PC-9 (cell line): ENCODE measurements at regions not wholly inside any gene's neighbourhood (a gene's known extent, or its start where the extent isn't known, plus 50 kb on each side); places are given as distances from the start of the nearest gene placed in this dataset.

Experiments used
- BruUV-seq: library from RNA; stranded (reverse); fragments of 400-500 nt; replicated peaks from 2 replicates; lab custom pipeline; 2021; lab: Mats Ljungman, UMichigan
- CTCF ChIA-PET: fragments of 300-600 bp; sonication (Branson Sonifier 250); formaldehyde crosslinking; loops from one replicate; lab custom pipeline; 2022; ENCODE audit warnings: antibody characterized with exemption; lab: Charles Lee
- POLR2A ChIA-PET: fragments of 300-600 bp; sonication (Branson Sonifier 250); formaldehyde crosslinking; loops from one replicate; lab custom pipeline; 2022; ENCODE audit warnings: antibody characterized with exemption; ENCODE audit not compliant: unreplicated experiment; lab: Charles Lee
- DNase-seq, 2 experiments: peaks; one replicate each; pipeline versions ENCODE4 v3.0.0 to v3.0.0-alpha.2; 2015 to 2022; ENCODE audit warnings: mixed read lengths in 1 of 2
- H2AFZ ChIP-seq: fragments of 200-600 bp; sonication (generic); 2 replicates; pipeline ENCODE4 v1.8.1; 2017; ENCODE audit warnings: antibody characterized with exemption
- H3F3A ChIP-seq: fragments of 200-600 bp; sonication (generic); 2 replicates; pipeline ENCODE4 v1.8.1; 2017; ENCODE audit warnings: antibody characterized with exemption, mild to moderate bottlenecking, low read depth; ENCODE audit not compliant: insufficient read depth
- H3K27ac ChIP-seq: fragments of 200-600 bp; sonication (generic); 2 replicates; pipeline ENCODE4 v1.6.1; 2016; ENCODE audit warnings: mixed run types
- H3K27me3 ChIP-seq: fragments of 200-600 bp; sonication (generic); 2 replicates; pipeline ENCODE4 v1.6.1; 2016; ENCODE audit warnings: low read depth, mixed run types; ENCODE audit not compliant: insufficient read depth
- H3K36me3 ChIP-seq: fragments of 200-600 bp; sonication (generic); 2 replicates; pipeline ENCODE4 v1.6.1; 2016; ENCODE audit warnings: low read depth, mixed run types
- H3K4me1 ChIP-seq: fragments of 200-600 bp; sonication (generic); replicated peaks from 2 replicates; pipeline ENCODE4 v1.6.1; 2016; ENCODE audit warnings: mixed run types; ENCODE audit not compliant: insufficient read depth
- H3K4me2 ChIP-seq: fragments of 200-600 bp; sonication (generic); 2 replicates; pipeline ENCODE4 v1.6.1; 2017; ENCODE audit warnings: mixed run types
- H3K4me3 ChIP-seq: fragments of 200-600 bp; sonication (generic); 2 replicates; pipeline ENCODE4 v1.6.1; 2016; ENCODE audit warnings: mixed run types
- H3K79me2 ChIP-seq: fragments of 200-600 bp; sonication (generic); 2 replicates; pipeline ENCODE4 v1.6.1; 2017; ENCODE audit warnings: low read depth, mixed run types
- H3K9me2 ChIP-seq: fragments of 200-600 bp; sonication (generic); 2 replicates; pipeline ENCODE4 v1.8.1; 2017; ENCODE audit warnings: mild to moderate bottlenecking; ENCODE audit not compliant: insufficient read depth
- H3K9me3 ChIP-seq: fragments of 200-600 bp; sonication (generic); 2 replicates; pipeline ENCODE4 v1.8.1; 2016; ENCODE audit warnings: low read depth; ENCODE audit not compliant: insufficient read depth
- H4K20me1 ChIP-seq: fragments of 200-600 bp; sonication (generic); 2 replicates; pipeline ENCODE4 v1.8.1; 2017; ENCODE audit not compliant: insufficient read depth
- EZH2 ChIP-seq: fragments of 200-600 bp; sonication (generic); IDR thresholded peaks from 2 replicates; pipeline ENCODE4 v1.8.0; 2017; ENCODE audit warnings: antibody characterized with exemption, low read depth
- intact Hi-C: fragments of 100-400 bp; cut with micrococcal nuclease; formaldehyde crosslinking; loops from one replicate; pipeline ENCODE4 v1.10.0; 2022; ENCODE audit not compliant: unreplicated experiment
- TF ChIP-seq, protein P1 (sequence below): fragments of 200-600 bp; sonication (generic); conservative IDR thresholded peaks from 2 replicates; pipeline ENCODE4 v1.6.1; 2017; ENCODE audit warnings: mixed run types, antibody characterized with exemption, mild to moderate bottlenecking, moderate library complexity

DNA sequence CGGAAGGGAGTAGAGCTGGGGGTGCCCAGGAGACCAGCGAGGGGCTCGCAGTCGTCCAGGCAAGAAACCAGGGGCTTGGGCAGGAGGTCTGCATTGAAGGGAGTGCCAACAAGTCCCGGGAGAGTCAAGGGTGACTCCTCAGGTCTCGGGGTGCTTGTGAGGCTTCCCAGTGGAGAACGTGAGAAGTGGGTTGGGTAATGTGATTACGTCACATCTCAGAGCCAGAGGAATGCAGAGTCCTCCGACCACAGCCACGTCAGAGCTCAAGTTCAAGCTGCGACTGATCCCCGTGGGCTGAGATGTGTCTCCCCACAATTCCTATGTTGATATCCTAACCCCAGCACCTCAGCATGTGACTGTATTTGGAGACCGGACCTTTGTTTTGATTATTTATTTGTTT lies 89.7 kb upstream of the SHANK2 start:
- DNase-seq, result no peak
- no peak overlapping the region for H3K4me3 ChIP-seq
- no peak overlapping the region for H3K4me2 ChIP-seq
- H3K4me1 ChIP-seq, result no peaks in the 10 kb centered on the region
- TF ChIP-seq EZH2, result no peak
- TF ChIP-seq, protein P1, sequence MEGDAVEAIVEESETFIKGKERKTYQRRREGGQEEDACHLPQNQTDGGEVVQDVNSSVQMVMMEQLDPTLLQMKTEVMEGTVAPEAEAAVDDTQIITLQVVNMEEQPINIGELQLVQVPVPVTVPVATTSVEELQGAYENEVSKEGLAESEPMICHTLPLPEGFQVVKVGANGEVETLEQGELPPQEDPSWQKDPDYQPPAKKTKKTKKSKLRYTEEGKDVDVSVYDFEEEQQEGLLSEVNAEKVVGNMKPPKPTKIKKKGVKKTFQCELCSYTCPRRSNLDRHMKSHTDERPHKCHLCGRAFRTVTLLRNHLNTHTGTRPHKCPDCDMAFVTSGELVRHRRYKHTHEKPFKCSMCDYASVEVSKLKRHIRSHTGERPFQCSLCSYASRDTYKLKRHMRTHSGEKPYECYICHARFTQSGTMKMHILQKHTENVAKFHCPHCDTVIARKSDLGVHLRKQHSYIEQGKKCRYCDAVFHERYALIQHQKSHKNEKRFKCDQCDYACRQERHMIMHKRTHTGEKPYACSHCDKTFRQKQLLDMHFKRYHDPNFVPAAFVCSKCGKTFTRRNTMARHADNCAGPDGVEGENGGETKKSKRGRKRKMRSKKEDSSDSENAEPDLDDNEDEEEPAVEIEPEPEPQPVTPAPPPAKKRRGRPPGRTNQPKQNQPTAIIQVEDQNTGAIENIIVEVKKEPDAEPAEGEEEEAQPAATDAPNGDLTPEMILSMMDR, result no peak
- H3F3A ChIP-seq, result peaks cover 3% of the 10 kb centered on the region; the same call in 1 of the 2 replicates
- peaks cover 36% of the 10 kb centered on the region for H3K27me3 ChIP-seq
- ChIA-PET CTCF (no interaction called here), POLR2A (no interaction called here)
- no peak overlapping the region for H3K27ac ChIP-seq
- H4K20me1 ChIP-seq, result no peaks in the 10 kb centered on the region
- no peak overlapping the region for H2AFZ ChIP-seq
- no peaks in the 10 kb centered on the region for H3K9me3 ChIP-seq
- no TSS peak for BruUV-seq
- no peaks in the 10 kb centered on the region for H3K9me2 ChIP-seq
- no peaks in the 10 kb centered on the region for H3K79me2 ChIP-seq
- intact Hi-C loops, result no loop called here
- no peaks in the 10 kb centered on the region for H3K36me3 ChIP-seq

DNA sequence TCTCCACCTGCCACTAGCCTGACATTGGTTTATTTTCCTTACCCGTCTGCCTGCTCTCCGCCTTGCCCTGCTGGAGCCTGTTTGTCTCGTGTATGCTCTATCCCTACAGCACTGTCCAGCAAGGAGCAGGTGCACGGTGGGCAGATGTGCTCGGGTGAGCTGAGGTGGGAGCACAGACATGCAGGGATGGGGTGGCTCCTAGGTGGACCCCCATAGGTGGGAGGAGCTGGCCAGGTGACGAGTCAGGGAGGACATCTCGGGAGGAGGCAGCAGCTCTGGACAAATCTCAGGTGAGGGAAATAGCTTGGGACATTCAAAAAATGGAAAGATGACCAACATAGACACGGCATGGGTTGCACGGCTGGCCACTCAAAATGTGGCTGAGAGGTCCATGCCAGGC lies 89.2 kb upstream of the SHANK2 start:
- H3K36me3 ChIP-seq, result no peaks in the 10 kb centered on the region
- no peaks in the 10 kb centered on the region for H4K20me1 ChIP-seq
- peaks cover 3% of the 10 kb centered on the region; the same call in 1 of the 2 replicates for H3F3A ChIP-seq
- peaks cover 32% of the 10 kb centered on the region for H3K27me3 ChIP-seq
- H3K9me3 ChIP-seq, result no peaks in the 10 kb centered on the region
- H3K27ac ChIP-seq, result no peak overlapping the region
- no TSS peak for BruUV-seq
- H3K79me2 ChIP-seq, result no peaks in the 10 kb centered on the region
- ChIA-PET CTCF (no interaction called here), POLR2A (no interaction called here)
- H3K4me2 ChIP-seq, result no peak overlapping the region
- no peaks in the 10 kb centered on the region for H3K4me1 ChIP-seq
- H3K4me3 ChIP-seq, result no peak overlapping the region
- H2AFZ ChIP-seq, result no peak overlapping the region
- TF ChIP-seq, protein P1, result no peak
- no peak for TF ChIP-seq EZH2
- no peak for DNase-seq
- no peaks in the 10 kb centered on the region for H3K9me2 ChIP-seq
- intact Hi-C loops, result no loop called here

DNA sequence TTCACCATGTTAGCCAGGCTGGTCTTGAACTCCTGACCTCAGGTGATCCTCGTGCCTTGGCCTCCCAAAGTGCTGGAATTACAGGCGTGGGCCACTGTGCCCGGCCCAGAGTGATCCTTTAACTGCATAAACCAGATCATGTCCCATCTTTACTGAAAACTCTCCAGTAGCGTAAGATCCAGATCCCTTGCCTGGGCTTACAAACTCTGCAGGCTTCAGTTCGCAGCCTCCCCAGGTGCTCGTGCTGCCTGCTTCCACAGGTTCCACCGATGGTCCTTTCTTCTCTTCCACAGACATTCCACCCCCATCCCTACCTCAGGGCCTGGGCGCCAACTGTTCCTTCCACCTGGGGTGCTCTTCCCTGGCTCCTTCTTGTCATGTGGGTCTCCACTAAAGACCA lies 88.8 kb upstream of the SHANK2 start:
- no peak for TF ChIP-seq EZH2
- TF ChIP-seq, protein P1, result no peak
- ChIA-PET CTCF (no interaction called here), POLR2A (no interaction called here)
- no peaks in the 10 kb centered on the region for H3K79me2 ChIP-seq
- H3K4me1 ChIP-seq, result no peaks in the 10 kb centered on the region
- DNase-seq, result no peak
- H3K4me2 ChIP-seq, result no peak overlapping the region
- no peaks in the 10 kb centered on the region for H4K20me1 ChIP-seq
- intact Hi-C loops, result no loop called here
- H3K4me3 ChIP-seq, result no peak overlapping the region
- H3F3A ChIP-seq, result peaks cover 3% of the 10 kb centered on the region; the same call in 1 of the 2 replicates
- no peaks in the 10 kb centered on the region for H3K9me2 ChIP-seq
- no peak overlapping the region for H2AFZ ChIP-seq
- no TSS peak for BruUV-seq
- peaks cover 29% of the 10 kb centered on the region for H3K27me3 ChIP-seq
- H3K36me3 ChIP-seq, result no peaks in the 10 kb centered on the region
- no peak overlapping the region for H3K27ac ChIP-seq
- H3K9me3 ChIP-seq, result no peaks in the 10 kb centered on the region
